ENCODE measurements at regions not wholly inside any gene's neighbourhood (a gene's known extent, or its start where the extent isn't known, plus 50 kb on each side); places are given as distances from the start of the nearest gene placed in this dataset.
"Not testable (repeated sequence)": the region's sequence is repeated elsewhere in the genome, so short reads cannot be mapped to it uniquely, and the experiment has no call there.

DNA sequence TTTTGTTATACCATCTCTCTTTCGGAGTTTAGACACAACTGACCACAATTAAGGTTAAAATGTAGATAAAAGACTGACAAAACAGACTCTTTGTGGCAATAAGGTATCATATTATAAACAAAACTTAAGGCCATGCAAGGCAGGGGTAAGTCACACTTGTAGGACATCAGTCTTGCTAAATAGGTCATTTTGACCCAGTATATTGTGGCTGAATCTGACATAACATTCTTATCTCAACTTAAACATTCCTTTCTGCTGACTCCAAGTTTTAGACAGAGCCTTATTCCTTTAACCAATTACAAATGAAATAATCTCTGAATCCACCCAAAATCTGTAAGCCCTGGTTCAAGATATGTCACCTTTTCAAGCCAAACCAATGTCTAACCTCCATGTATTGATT lies 733.4 kb upstream of the B3GALT2 start:
- DNase-seq (ENCODE audit: low spot score) = no peak

- no peak for DNase-seq (ENCODE audit: low spot score)
Observed at GRCh38 chr1:193916452-193916851, 730.0 kb upstream of the B3GALT2 start.

- DNase-seq (ENCODE audit: low spot score) = no peak
Observed at GRCh38 chr1:193914871-193915270, 728.5 kb upstream of the B3GALT2 start.

DNA sequence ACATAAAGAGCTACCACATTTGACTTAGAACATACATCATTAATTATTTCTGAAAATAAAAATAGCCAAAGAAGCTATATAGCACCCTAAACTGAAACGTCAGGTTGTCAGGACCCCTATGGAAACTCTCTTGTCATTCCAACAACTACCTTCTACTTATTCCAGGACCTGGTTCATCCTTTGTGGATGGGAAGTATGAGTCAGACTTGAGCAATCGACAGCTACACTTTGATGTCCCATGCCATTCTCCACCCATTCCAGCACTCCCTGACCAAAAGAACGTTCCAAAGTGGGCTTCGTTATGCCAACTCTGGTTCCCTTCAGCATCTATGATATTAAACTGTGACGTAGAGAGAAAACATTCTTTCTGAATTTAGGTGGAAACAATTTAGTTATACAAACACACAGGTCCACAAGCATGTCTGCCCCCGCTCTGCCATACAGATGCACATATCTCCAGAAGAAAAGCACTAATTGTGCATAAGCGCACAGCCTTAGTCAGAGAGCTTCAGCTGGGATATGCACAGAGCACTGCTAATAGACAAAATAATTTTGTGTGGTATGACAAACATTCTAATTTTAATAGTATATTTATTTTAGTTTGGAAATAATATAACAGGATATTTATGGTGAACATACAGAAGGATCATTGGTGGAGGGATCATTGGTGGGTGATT lies 723.1 kb upstream of the B3GALT2 start:
- DNase-seq (ENCODE audit: low spot score) = no peak

DNA sequence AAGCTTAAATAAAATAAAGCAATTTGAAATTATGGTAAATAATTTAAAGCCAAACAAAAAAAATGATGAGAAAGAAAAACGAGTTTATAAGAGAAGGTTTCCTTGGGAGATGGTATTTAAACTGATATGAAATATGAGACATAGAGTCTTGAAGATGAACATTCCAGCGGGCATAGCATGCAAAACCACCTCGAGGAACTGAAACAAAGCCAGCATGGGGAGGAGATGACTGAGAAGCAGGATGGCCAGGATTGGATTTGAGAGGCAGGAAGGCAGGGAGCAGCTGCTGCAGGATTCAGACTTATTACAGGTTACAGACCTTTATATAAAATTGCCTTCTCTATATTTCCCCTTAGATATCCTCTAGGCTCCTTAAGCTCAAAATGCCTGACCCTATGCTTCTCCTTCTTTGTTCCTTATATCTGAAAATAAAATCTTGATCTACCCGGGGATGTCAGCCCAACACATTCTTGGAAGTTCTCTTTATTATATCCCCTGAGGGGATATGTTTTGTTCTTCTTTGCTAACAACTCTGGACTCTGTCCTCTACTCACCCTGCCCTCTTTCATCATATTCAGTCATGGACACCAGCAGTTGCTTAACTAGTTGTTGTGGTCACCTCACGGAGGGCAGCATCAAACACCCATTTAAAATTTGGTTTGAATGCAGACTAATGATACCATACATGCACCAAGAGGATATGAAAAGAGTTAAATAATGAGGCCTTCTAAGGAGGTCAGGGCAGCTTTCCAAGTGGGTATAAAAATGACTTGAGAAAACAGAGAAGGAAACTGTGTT lies 719.1 kb upstream of the B3GALT2 start:
- no peak for DNase-seq (ENCODE audit: low spot score)

DNA sequence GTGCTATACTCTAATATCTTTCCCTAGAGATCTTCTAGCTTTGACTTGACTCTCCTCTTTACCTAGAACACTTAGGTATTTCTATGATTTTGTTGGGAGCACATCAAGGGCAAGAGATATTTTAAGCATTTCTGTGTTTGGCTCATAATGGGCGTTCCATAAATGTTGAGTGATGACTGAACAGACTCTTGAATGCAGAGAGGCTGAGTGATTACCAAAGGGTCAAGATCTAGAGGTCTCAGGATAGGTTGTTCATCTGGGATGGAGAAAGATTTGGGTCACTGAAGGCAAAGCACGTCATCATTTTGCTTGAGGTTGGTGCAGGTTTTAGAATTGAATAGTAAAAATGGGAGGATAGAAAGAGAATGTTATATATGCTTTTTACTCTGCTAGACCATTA lies 705.4 kb upstream of the B3GALT2 start:
- no peak for DNase-seq (ENCODE audit: low spot score)

- DNase-seq (ENCODE audit: low spot score) = no peak
Observed at GRCh38 chr1:193890935-193891334, 704.5 kb upstream of the B3GALT2 start.

DNA sequence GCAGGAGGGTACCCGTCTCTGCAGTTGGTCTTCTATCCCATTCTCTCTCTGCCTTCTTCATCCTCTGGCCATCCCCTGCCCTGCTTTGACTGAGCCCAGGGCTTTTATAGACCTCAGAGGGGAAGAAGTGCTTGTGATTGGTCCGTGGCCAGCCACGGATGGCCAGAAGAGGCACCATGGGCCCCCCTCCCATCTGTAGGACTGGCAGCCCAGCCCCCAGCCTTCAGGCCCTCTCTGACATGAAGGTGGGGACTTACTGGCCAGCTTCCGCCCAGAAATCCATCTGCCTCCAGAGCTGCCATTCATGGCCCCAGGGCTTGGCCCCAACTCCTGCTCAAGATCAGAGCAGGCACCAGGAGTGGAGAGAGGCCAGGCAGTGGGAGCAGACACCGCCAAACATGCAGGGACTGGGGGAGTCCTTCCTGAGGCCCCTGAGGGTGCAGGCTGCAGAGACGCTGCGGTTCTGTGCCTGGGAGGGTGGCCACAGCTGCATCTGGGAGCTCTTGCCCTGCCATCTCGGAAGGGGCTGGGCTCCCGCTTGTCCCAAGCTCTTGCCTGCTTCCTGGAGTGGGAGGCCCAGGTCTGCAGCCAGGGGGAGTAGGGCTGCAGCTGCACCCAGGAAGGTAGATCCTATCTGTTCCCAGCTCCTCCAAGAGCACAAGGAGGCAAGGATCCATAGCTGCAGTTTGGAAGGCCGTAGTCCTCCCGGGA lies 698.6 kb upstream of the B3GALT2 start:
- no peak for DNase-seq (ENCODE audit: low spot score)

DNA sequence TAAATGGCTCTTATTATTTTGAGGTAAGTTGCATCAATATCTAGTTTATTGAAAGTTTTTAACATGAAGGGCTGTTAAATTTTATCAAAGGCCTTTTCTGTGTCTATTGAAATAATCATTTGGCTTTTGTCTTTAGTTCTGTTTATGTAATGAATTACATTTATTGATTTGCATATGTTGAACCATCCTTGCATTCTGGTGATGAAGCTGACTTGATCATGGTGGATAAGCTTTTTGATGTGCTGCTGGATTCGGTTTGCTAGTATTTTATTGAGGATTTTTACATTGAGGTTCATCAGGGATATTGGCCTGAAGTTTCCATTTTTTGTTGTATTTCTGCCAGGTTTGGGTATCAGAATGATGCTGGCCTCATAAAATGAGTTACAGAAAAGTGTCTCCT lies 691.5 kb upstream of the B3GALT2 start:
- not testable (repeated sequence) for DNase-seq (ENCODE audit: low spot score)

GRCh38 chr1:193868425-193868824 lies 682.0 kb upstream of the B3GALT2 start:
- no peak for DNase-seq (ENCODE audit: low spot score)

DNA sequence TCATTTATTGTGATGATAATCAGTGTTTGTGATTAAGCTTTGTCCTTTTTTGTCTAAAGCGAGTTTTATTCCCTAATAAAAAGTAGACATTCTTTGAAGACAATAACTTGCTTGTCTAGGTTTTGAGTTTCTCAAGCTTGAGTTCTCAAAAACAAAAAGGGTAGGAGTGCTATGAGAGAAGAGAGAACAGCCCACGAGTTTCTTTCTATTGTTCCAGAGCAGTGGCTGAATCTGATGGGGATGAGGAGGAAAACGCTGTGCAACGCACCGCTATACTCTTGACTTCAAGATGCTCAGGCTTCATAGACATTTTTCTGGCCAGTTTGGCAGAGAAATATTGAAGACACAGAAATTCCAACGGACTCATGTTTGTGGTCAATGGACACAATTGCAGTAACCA lies 669.8 kb upstream of the B3GALT2 start:
- no peak for DNase-seq (ENCODE audit: low spot score)

GRCh38 chr1:193850745-193851144 lies 664.3 kb upstream of the B3GALT2 start:
- no peak for DNase-seq (ENCODE audit: low spot score)

DNA sequence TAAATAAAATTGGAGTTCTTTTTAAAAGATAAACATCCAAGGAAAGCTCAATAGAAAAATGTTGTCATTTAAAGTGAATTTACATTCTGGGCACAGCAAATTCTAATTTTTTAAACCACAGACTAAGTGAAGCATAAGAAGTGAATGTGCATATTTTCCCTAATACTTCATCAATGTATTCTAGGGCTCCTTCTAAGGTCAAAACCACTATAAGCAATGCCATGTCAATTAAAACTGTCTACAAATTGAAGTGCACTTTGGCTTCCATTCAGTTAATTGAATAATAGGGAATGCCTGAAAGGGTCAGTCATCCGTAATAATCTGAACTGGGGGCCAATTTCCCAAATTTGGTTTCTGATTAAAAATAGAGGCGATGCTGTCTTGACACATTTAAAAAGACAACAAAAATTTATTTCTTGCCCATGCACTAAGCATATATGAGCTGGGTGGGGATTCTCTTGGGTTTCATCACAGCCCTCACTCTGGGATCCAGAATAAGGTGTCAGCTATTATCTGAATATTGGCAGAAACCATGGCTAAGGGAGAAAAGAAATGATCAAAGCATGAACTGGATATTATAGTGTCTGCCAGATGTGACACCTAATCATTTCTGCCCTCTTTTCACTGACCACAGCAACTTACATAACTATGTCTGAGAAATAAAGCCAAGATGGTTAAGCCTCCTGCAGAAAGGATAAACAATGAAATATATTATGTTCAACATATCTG lies 660.6 kb upstream of the B3GALT2 start:
- DNase-seq (ENCODE audit: low spot score) = no peak

- DNase-seq (ENCODE audit: low spot score) = no peak
Observed at GRCh38 chr1:193846411-193846810, 660.0 kb upstream of the B3GALT2 start.

DNA sequence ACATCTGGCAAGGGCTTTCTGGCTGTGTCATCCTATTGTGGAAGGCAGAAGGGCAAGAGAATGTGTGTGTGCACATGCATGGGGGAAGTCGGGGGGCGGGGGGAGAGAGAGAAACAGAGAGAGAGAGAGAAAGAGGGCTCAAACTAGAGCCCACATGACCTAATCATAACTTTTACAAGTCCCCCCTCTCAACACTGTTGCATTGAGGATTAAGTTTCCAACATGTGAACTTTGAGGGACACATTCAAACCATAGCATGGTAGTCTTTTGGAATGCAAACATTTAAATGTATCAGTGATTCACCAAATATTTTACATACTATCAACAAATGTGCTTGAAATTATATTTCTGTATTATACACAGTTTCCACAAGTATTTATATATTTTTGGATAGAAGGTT lies 655.4 kb upstream of the B3GALT2 start:
- no peak for DNase-seq (ENCODE audit: low spot score)

DNA sequence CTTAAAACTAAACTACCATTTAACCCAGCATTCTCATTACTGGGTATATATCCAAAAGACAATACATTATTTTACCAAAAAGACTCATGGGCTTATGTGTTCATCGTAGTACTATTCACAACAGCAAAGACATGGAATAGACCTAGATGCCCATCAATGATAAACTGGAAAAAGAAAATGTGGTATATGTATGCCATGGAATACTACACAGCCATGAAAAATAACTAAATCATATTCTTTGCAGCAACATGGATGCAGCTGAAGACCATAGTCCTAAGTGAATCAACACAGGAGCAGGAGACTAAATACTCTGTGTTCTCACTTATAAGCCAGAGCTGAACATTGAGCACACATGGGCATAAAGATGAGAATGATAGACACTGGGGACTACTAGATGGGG lies 645.1 kb upstream of the B3GALT2 start:
- no peak for DNase-seq (ENCODE audit: low spot score)

- DNase-seq (ENCODE audit: low spot score) = no peak
Observed at GRCh38 chr1:193827516-193827915, 641.1 kb upstream of the B3GALT2 start.

DNA sequence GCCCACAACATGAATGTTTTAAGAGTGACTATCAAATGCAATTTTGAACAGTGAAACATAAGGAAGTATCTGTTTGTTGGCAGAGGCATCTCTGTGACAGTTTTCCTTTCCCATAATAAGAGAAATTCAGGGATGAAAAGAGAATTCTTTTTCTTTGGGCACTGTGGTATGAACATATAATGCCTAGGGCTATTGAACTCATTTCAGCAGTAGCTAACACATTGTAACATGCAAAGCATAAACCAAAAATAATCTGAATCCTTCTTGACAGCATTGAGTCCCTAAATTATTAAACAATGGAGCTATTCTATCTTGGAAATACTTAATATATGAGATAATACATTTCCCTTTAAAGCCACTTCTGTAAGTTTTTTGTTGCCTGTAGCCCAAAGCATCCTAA lies 633.0 kb upstream of the B3GALT2 start:
- DNase-seq (ENCODE audit: low spot score) = no peak

DNA sequence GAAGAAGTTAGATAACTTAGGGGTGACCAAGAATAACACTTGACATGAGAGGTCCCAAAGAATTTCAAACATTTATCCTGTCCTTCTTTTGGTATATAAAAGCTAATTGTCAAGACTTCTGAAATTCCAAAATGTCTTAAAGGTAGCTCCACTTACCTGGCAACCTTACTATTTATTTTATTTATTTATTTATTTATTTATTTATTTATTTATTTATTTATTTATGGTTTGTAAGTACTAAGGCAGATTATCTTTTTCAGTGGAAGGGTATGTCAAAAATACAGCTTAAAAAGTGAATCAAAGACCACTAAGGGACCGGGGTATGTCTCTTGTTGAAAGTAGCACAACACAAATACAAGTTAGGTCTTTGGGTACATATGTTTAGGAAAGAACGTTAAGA lies 620.8 kb upstream of the B3GALT2 start:
- DNase-seq (ENCODE audit: low spot score) = no peak

- DNase-seq (ENCODE audit: low spot score) = no peak
Observed at GRCh38 chr1:193806079-193807048, 620.0 kb upstream of the B3GALT2 start.
